Aorta (tissue), 5 donors: ENCODE measurements at regions not wholly inside any gene's neighbourhood (a gene's known extent, or its start where the extent isn't known, plus 50 kb on each side); places are given as distances from the start of the nearest gene placed in this dataset.

Source experiments
- ATAC-seq: fragments of 200-7000 bp; cut with Tn5 transposase; one replicate; pipeline ENCODE4 v1.9.1; 2022; ENCODE audit warnings: moderate library complexity; ENCODE audit not compliant: low FRiP score
- DNase-seq, 2 donors: peaks; one replicate each; pipeline ENCODE4 v3.0.0-alpha.2; 2020
- H3K27ac ChIP-seq, 2 donors: one replicate each; pipeline ENCODE4 v1.5.1; 2013; ENCODE audit warnings: low read length in 2 of 2, mild to moderate bottlenecking in 2 of 2, moderate library complexity in 2 of 2, control low read depth in 1 of 2, inconsistent platforms in 1 of 2, low read depth in 1 of 2
- H3K27me3 ChIP-seq, 2 donors: one replicate each; pipeline ENCODE4 v1.6.1; 2013; ENCODE audit warnings: control low read depth in 1 of 2, low read length in 1 of 2, mild to moderate bottlenecking in 1 of 2, moderate library complexity in 1 of 2; ENCODE audit not compliant: insufficient read depth in 2 of 2, control insufficient read depth in 1 of 2
- H3K36me3 ChIP-seq, 2 donors: one replicate each; pipeline ENCODE4 v1.6.1; 2013; ENCODE audit warnings: control low read depth in 1 of 2, low read length in 1 of 2, mild to moderate bottlenecking in 1 of 2; ENCODE audit not compliant: insufficient read depth in 2 of 2, control insufficient read depth in 1 of 2
- H3K4me1 ChIP-seq, 2 donors: one replicate each; pipeline ENCODE4 v1.6.1; 2013; ENCODE audit warnings: low read length in 2 of 2, control low read depth in 1 of 2, mild to moderate bottlenecking in 1 of 2, moderate library complexity in 1 of 2; ENCODE audit not compliant: insufficient read depth in 2 of 2, control insufficient read depth in 1 of 2
- H3K4me3 ChIP-seq, 2 donors: one replicate each; pipeline ENCODE4 v1.5.1; 2013; ENCODE audit warnings: low read length in 2 of 2, control low read depth in 1 of 2, mild to moderate bottlenecking in 1 of 2
- H3K9me3 ChIP-seq: one replicate; pipeline ENCODE4 v1.6.1; 2013; ENCODE audit warnings: mild to moderate bottlenecking, low read length; ENCODE audit not compliant: control insufficient read depth
- WGBS, 2 donors: extraction: QIAGEN DNeasy Blood & Tissue Kit; methylation state at CpG; one replicate each; pipeline ENCODE4 v1.1.7; 2013; 5-methylcytosine and 5-hydroxymethylcytosine counted together
- intact Hi-C, 2 donors: fragments of 100-400 bp; cut with DNase I; formaldehyde crosslinking; loops; one replicate each; pipeline versions ENCODE4 v1.14.2 to v1.15.0; 2022
- donor health status: healthy with polysubstance abuse.
- donor health status: Bipolar disorder and iron deficiency.
- donor health status: DM: no; HTN: no; CAD: no.
- donor health status: DM: no; HTN: no; CAD: no.
- donor health status: DM: yes; HTN: yes; CAD: no.

GRCh38 chr11:76298255-76298654 lies 82.7 kb downstream of the THAP12 start:
- 96% methylated on average over 7 of the region's 7 CpGs for WGBS, 2 donors
- Histone ChIP-seq H3K4me1 (no peaks in the 10 kb centered on the region), H3K36me3 (no peaks in the 10 kb centered on the region), H3K9me3 (no peaks in the 10 kb centered on the region), H3K27ac (no peak overlapping the region), H3K27me3 (no peaks in the 10 kb centered on the region), H3K4me3 (no peak overlapping the region)
- DNase-seq (no peak), ATAC-seq (no peak)
- intact Hi-C loops, result no loop called here

GRCh38 chr11:76296731-76297542 lies 84.0 kb downstream of the THAP12 start:
- H3K36me3 ChIP-seq, result no peaks in the 10 kb centered on the region
- no peaks in the 10 kb centered on the region for H3K9me3 ChIP-seq
- WGBS, 2 donors, result 94% methylated on average over 12 of the region's 12 CpGs
- ATAC-seq (no peak), DNase-seq (no peak)
- intact Hi-C loops, result no loop called here
- no peak overlapping the region for H3K4me3 ChIP-seq
- no peaks in the 10 kb centered on the region for H3K27me3 ChIP-seq
- no peaks in the 10 kb centered on the region for H3K4me1 ChIP-seq
- H3K27ac ChIP-seq, result no peak overlapping the region

GRCh38 chr11:76293189-76293631 lies 86.9 kb upstream of the WNT11 start:
- Histone ChIP-seq H3K27ac (no peak overlapping the region), H3K4me3 (no peak overlapping the region), H3K4me1 (no peaks in the 10 kb centered on the region), H3K27me3 (no peaks in the 10 kb centered on the region), H3K36me3 (no peaks in the 10 kb centered on the region), H3K9me3 (no peaks in the 10 kb centered on the region)
- ATAC-seq (no peak), DNase-seq (no peak)
- intact Hi-C loops, result no loop called here
- 71 to 83% methylated on average over 11 of the region's 11 CpGs for WGBS, 2 donors

DNA sequence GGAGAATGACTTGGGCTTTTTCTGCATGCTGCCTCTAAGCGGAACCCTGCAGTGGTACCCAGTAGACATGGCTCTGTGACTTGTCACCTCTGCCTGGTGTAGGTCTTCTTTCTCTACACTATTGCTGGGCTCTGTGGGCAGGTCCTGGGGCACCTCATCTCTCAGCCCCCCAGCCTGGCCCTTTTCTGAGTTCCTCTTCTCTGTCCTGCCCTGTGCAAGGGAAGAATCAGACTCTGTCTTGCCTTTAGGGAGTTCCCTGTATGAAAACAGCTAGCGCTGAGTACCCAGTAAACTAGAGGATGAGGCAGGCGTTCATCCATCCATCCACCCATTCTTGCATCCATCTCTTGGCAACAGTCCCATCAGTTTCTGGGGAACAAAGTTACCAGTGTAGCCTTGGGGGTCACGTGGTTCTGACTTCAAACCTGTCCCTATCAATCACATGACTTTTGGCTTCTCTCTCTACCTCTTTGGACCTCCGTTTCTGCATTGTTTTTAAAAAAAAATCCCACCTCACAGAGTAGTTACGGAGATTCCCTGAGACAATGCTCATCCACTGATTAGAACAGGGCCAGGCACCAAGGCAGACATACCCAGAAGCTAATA lies 86.4 kb upstream of the WNT11 start:
- Histone ChIP-seq H3K36me3 (no peaks in the 10 kb centered on the region), H3K27me3 (no peaks in the 10 kb centered on the region), H3K4me3 (no peak overlapping the region), H3K27ac (no peak overlapping the region), H3K4me1 (no peaks in the 10 kb centered on the region), H3K9me3 (no peaks in the 10 kb centered on the region)
- no peak for ATAC-seq
- DNase-seq, result no peak
- 86 to 89% methylated on average over 6 of the region's 6 CpGs for WGBS, 2 donors
- intact Hi-C loops, result no loop called here

- Histone ChIP-seq H3K36me3 (no peaks in the 10 kb centered on the region), H3K27ac (no peak overlapping the region), H3K4me1 (no peaks in the 10 kb centered on the region), H3K4me3 (no peak overlapping the region), H3K27me3 (no peaks in the 10 kb centered on the region), H3K9me3 (no peaks in the 10 kb centered on the region)
- WGBS, 2 donors, result 85 to 87% methylated on average over 24 of the region's 24 CpGs
- ATAC-seq (no peak), DNase-seq (no peak)
- intact Hi-C loops, result no loop called here
Measured at GRCh38 chr11:76291576-76292526, 85.5 kb upstream of the WNT11 start.

GRCh38 chr11:76288166-76288980 lies 82.1 kb upstream of the WNT11 start:
- Histone ChIP-seq H3K36me3 (no peaks in the 10 kb centered on the region), H3K27me3 (no peaks in the 10 kb centered on the region), H3K4me3 (no peak overlapping the region), H3K4me1 (no peaks in the 10 kb centered on the region), H3K27ac (no peak overlapping the region), H3K9me3 (no peaks in the 10 kb centered on the region)
- DNase-seq (no peak), ATAC-seq (no peak)
- intact Hi-C loops, result no loop called here
- WGBS, 2 donors, result 47 to 49% methylated on average over 21 of the region's 21 CpGs

DNA sequence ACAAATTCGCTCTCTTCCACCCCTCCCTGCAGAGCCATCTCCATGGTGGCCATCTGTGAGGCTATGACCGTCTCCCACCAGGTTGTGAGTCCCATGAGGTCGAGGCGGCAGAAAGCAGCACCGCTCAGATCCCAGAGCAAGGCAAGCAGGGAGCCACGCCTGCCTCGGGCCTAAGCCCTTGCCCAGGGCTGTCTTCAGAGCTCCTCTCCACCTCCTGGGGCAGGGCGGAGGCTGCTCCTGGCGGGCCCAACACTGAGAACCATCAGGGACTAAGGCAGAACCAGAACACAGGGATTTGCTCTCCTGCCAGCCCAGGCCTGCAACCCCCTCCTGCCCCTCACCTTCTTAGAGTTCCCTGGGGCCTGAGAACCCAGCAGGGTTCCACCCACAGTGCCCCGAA lies 80.9 kb upstream of the WNT11 start:
- DNase-seq (no peak), ATAC-seq (no peak)
- H3K36me3 ChIP-seq, result no peaks in the 10 kb centered on the region
- no peaks in the 10 kb centered on the region for H3K4me1 ChIP-seq
- intact Hi-C loops, result no loop called here
- no peaks in the 10 kb centered on the region for H3K27me3 ChIP-seq
- H3K9me3 ChIP-seq, result no peaks in the 10 kb centered on the region
- 95 to 97% methylated on average over 10 of the region's 10 CpGs for WGBS, 2 donors
- H3K27ac ChIP-seq, result no peak overlapping the region
- H3K4me3 ChIP-seq, result no peak overlapping the region

- DNase-seq, result no peak
- Histone ChIP-seq H3K27ac (no peak overlapping the region), H3K9me3 (no peaks in the 10 kb centered on the region), H3K4me1 (no peaks in the 10 kb centered on the region), H3K4me3 (no peak overlapping the region), H3K27me3 (no peaks in the 10 kb centered on the region), H3K36me3 (no peaks in the 10 kb centered on the region)
- WGBS, 2 donors, result 95% methylated on average over 6 of the region's 6 CpGs
- ATAC-seq, result no peak
- intact Hi-C loops, result no loop called here
Measured at GRCh38 chr11:76285397-76286104, 79.2 kb upstream of the WNT11 start.
